ENCODE measurements at regions not wholly inside any gene's neighbourhood (a gene's known extent, or its start where the extent isn't known, plus 50 kb on each side); places are given as distances from the start of the nearest gene placed in this dataset.

GRCh38 chr2:34492561-34493455 lies 893.7 kb upstream of the FAM98A start:
- no peak for DNase-seq

- DNase-seq, result no peak
These were observed 887.9 kb upstream of the FAM98A start for GRCh38 chr2:34486965-34487364.

GRCh38 chr2:34481542-34481941 lies 882.4 kb upstream of the FAM98A start:
- DNase-seq, result no peak

- no peak for DNase-seq
These were observed 881.3 kb upstream of the FAM98A start for GRCh38 chr2:34480366-34480765.

- no peak for DNase-seq
These were observed 876.1 kb upstream of the FAM98A start for GRCh38 chr2:34475156-34475555.

- no peak for DNase-seq
These were observed 875.5 kb upstream of the FAM98A start for GRCh38 chr2:34474646-34475045.

- DNase-seq, result no peak
These were observed 848.0 kb upstream of the FAM98A start for GRCh38 chr2:34447097-34447496.

- no peak for DNase-seq
These were observed 824.2 kb upstream of the FAM98A start for GRCh38 chr2:34423301-34423700.

- DNase-seq, result no peak
These were observed 820.8 kb upstream of the FAM98A start for GRCh38 chr2:34419856-34420255.

GRCh38 chr2:34416856-34417255 lies 817.8 kb upstream of the FAM98A start:
- DNase-seq, result no peak

- no peak for DNase-seq
These were observed 815.8 kb upstream of the FAM98A start for GRCh38 chr2:34414856-34415255.

- DNase-seq, result no peak
These were observed 809.0 kb upstream of the FAM98A start for GRCh38 chr2:34408100-34408499.

- no peak for DNase-seq
These were observed 804.4 kb upstream of the FAM98A start for GRCh38 chr2:34403512-34403911.

GRCh38 chr2:34402376-34402775 lies 803.3 kb upstream of the FAM98A start:
- no peak for DNase-seq

GRCh38 chr2:34401186-34401585 lies 802.1 kb upstream of the FAM98A start:
- DNase-seq, result no peak

- no peak for DNase-seq
These were observed 789.3 kb upstream of the FAM98A start for GRCh38 chr2:34388446-34388845.

- DNase-seq, result no peak
These were observed 788.4 kb upstream of the FAM98A start for GRCh38 chr2:34387536-34387935.

- no peak for DNase-seq
These were observed 780.5 kb upstream of the FAM98A start for GRCh38 chr2:34379586-34379985.

- no peak for DNase-seq
These were observed 774.6 kb upstream of the FAM98A start for GRCh38 chr2:34373586-34374233.

- no peak for DNase-seq
These were observed 773.9 kb upstream of the FAM98A start for GRCh38 chr2:34372967-34373366.

GRCh38 chr2:34371711-34372110 lies 772.6 kb upstream of the FAM98A start:
- DNase-seq, result no peak

- no peak for DNase-seq
These were observed 769.2 kb upstream of the FAM98A start for GRCh38 chr2:34368304-34368703.

GRCh38 chr2:34365932-34366331 lies 766.8 kb upstream of the FAM98A start:
- no peak for DNase-seq

- DNase-seq, result no peak
These were observed 766.4 kb upstream of the FAM98A start for GRCh38 chr2:34365512-34365911.

Data from CD4-positive, alpha-beta T cell treated with Interleukin-10 for 1 hour (primary cell).